Activated T-helper 9 cell treated with anti-CD3 and anti-CD28 coated beads, Interleukin-2, amount 50 U/mL, for 16 hours (primary cell): ENCODE measurements at regions not wholly inside any gene's neighbourhood (a gene's known extent, or its start where the extent isn't known, plus 50 kb on each side); places are given as distances from the start of the nearest gene placed in this dataset.

Source experiments
- DNase-seq: peaks from one replicate; pipeline ENCODE4 v3.0.0-alpha.2; 2020; ENCODE audit warnings: low read depth

DNA sequence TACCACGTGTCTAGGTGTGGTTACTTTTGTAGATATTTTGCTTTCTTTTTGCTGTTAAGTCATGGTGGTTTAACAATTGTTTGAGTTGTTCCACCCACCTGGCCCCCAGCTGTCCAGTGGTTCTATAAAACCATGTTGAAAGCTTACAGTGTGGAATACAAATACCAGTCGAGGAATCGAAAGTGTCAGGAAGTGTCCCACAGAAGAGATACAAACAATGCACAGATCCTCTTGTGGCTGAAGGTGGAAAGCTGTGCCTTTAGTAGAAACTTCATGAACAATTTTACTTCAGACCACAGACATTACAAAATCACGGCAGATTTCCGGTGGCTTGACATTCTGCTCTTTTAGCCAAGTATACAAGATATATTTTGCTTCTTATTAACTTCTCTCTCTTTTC is 782.4 kb upstream of the SOX9 start:
- DNase-seq: no peak

DNA sequence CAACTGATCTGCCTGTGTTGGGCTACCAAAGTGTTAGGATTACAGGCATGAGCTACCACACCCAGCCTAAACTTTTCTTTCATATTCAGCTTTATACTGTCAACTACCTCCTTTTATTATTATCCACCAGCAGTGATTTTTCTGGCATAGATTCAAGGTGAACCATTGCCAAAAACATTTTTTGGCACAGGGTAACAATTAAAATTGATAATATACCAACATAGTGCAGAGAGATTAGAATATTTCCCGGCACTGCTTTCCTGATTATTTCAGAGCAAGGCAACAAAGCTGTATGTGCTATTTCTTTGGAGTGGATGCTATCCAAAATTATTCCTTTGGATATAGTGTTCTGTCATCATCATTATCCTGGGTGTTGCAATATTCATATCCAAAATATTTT is 781.6 kb upstream of the SOX9 start:
- no peak for DNase-seq

DNA sequence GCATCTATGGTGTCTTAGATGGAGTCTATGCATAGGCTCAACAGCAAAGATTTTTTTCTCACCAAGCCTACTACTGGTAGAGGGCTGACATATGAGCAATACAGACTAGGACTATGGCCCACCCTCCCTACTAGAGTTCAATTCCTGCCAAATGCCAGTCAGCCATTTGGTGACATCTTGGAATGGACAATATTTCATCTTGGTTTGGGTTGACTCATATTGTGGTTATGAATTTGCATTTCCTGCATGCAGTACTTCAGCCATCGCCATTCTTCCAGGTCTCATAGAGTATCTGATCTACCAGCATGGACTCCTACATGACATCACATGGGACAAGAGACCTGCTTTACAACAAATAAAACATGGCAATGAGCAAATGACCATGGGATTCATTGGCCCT is 778.1 kb upstream of the SOX9 start:
- no peak for DNase-seq

DNA sequence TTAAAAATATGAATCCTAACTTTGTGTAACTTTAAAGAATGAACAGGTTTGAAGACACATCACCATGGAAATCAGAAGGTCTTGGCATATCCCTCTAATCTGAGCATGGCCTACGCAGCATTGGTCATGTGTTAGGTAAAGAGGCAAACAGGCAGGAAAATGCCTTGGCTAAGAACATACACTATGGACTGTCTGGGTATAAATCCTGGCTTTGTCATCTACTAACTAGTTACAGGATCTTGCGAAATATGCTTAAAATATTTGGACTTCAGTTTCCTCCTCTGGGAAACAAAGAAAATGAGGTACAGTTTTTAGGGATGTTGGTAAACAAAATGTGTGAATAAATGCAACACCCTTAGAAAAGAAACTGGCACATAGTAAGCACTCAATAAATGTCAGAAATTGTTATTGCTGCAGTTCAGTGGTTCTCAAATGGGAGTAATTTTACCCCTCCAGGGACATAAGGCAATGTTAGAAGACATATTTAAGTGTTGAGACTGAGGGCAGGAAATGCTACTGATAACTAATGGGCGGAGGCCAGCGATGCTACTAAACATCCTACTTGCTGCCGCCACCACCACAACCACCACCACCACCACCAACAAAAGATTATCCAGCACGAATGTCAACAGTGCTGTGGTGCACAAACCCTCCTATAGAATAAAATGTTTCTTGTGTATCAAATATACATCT is 770.8 kb upstream of the SOX9 start:
- DNase-seq: no peak

DNA sequence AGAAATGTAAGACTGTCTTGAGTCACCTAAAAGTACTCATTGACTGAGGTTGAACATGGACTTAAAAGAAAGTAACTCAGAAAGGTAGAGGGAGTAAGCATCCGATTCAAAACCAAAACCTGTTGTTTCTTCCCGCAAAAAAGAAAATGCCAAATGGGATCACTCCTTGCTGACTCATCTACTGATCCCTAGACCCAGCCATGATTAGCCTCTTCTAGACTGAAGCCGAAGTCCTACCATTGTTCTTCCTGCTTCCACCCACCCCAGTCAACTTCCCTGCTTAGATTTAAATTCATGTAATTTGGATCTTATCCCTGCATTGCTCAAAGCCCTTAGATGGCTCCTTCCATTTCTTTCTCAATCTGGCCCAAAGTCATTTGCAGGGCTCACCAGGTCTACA is 760.5 kb upstream of the SOX9 start:
- DNase-seq: no peak

DNA sequence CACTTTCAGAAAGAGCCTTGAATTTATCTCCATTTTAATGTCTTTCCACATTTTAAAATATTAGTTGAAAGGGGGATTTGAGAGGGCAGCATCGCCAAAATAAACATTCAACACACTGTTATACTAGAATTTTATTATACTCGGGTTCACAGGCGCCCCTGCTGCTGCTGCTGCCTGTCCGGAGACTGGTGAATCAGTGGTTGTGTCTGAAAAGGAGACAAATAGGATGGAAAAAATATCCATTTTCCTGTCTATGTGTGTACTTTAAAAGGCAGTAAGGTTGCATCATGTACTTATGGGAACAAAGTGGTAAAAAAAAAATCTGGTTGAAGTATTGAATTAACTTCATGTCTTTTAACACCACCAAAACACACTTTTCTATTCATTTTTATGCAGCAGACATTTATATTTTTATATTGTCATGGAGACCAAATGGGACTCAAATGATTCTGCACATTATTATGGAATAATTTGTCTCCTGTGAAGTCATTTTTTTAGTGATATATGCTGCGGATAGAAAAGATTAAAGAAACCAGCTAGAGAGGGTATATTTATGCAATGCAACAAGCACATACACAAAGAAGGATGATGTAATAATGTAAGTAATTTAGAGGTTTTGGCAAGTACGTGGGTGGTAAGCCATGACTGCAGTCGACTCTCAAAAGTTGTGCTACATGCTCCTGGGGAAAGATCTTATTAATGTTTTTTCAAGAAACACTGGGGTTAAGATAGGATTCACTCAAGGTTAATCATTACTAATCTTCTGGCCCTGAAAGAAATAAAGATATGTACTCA is 759.0 kb upstream of the SOX9 start:
- DNase-seq: no peak

DNA sequence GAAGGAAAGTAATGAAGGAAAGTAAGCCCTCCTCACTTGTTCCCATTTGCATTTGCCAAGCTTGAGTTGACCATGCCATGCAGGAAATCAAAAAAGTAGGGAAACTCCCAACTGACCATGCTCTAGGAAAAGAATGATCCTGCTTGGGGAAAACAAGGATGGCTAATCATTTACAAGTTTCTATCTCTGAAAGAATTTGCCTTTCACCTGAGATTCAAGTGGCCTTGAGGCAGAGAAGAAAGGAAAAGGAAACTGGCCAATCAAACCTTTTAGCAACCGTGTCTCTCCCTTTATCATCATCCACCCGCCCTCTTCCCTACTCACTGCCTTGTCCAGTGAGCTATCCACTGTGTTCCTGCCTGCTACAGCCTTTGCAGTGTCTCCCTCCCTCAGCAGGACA is 757.2 kb upstream of the SOX9 start:
- no peak for DNase-seq

DNA sequence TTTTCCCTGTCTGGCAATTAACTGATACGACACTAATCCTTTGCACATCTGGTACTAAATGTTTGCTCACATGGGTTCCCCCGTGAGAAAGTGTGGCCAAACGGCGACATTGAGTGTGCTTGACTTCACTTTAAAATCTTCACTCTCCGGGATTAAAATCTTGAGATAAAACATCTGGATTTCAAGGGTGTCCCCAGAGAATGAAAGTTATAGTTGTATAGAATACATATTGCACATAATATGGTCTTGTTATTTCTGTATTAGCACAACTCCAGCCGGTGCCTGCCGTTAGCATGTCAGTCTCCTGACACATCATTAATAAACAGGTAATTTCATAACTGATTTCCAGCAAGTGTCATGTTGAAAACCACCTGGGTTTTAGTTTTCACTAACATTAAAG is 749.0 kb upstream of the SOX9 start:
- no peak for DNase-seq

DNA sequence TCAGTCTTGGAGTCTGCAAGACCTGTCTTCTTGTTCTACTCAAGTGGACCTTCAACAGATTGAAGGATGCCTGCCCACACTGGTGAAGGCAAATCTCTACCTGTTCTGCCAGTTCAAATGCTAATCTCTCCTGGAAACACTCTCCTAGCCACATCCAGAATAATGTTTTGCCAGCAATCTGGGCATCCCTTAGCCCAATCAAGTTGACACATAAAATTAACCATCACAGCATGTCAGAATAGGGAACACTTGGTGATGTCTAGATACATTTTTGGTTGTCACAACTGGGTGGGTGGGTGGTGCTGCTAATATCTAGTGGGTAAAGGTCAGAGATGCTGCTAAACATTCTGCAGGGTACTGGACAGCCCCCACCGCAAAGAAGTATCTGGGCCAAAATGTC is 744.9 kb upstream of the SOX9 start:
- no peak for DNase-seq

DNA sequence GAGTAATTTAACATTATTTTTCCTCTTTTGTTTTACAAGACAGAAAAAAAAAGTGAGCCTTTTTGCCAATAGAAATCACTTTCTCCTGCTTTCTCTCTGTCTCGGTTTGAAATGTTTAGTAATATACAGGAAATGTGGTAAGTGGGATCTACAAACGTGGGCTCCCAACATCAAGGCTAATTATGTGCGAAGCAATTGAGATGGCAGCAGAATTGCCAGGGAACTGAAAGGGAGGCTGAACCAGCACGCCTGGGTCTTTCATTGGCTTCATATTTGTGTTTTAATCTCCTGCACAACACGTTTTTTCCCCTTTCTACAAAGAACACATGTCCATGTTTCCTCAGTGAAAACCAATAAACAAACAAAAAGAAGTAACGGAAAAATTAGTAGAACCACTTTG is 743.9 kb upstream of the SOX9 start:
- no peak for DNase-seq

DNA sequence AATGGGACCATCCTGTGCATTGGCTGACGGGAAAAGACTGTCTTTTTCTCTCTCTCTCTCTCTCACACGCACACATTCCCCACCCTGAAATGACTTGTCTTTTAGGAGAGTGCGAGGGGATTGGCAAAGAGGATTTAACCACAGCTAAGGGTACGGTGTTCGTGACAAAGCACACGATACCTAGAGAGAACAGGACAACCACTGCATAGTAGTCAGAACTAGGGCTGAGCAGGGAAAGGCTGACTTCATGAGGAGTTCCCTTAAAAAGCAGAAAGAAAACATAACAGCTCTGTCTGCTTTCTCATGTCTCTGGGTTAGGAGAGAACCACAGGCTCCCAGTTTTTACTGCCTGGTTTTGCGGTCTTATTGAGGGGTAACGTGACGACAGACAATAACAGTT is 742.8 kb upstream of the SOX9 start:
- no peak for DNase-seq

DNA sequence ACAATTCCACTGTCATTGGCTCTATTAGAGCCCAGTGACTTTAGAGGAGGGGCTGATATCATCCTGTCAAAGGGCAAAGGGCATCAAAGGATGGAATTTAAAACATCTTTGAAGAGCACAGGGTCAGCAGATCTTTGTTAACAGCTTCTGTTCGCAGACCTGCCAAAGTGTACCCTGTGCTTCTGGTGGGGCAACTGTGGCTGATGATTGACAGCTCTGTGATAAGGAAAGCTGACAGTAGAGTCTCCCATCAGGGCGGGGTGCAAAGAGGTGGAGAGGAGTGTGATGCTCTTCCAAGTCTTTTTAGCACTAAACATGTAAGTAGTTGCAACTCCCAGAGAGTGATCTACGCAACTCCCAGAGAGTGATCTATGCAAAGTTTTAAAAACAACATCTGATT is 742.1 kb upstream of the SOX9 start:
- no peak for DNase-seq

DNA sequence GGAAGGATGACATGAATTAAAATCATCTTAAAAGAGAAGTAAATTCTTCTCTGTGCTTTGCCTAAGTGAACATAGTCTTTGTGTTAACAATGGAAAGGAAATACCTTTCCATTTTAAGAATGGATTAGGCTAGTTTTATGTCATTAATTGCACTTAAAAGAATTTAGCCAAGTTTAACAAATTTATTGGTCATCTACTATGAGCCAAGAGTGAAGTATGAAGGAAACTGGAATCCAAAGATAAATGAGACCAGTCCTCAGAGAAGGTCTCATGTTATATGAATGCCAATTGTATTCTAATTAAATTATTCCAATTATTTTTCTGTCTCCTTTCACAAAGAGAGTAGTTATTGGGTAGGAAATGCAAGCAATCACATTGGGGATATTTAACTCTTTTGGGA is 741.3 kb upstream of the SOX9 start:
- no peak for DNase-seq

DNA sequence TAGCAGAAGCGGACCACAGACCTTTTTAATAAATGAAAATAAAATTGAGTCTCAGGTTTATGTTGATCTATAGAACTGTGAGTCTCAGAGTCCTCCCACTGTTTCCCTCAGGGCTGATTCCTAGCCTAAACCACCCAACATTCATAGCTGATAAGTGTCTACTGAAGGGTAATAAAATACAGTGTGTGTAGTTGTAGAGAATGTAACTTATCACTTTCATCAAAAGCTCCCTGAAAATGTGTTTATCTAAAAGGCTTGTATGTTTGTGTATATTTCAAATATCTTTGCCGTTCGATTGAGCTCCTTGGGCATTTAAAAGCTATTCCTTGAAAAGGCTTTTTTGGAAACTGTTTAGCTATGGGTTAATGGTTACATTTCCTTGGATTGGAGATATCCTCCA is 740.3 kb upstream of the SOX9 start:
- DNase-seq: no peak

DNA sequence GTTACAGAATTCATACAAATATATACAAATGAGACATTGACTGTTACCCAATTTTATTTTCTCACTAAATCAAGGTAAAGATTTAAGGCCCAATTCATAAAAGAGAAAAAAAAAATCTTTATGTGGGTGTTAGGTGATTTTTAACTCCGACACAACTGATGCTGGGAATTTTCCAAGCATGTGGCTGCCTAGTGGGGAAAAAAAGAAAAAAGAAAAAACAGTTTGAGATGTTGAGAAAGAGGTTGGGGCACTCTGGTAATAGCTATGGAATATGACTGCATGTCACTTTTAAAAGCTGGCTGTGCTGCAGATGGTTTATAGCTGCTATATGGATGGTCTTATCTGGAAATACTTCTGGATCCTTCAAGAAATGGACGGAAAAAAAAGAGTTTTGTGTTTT is 739.9 kb upstream of the SOX9 start:
- DNase-seq: no peak

DNA sequence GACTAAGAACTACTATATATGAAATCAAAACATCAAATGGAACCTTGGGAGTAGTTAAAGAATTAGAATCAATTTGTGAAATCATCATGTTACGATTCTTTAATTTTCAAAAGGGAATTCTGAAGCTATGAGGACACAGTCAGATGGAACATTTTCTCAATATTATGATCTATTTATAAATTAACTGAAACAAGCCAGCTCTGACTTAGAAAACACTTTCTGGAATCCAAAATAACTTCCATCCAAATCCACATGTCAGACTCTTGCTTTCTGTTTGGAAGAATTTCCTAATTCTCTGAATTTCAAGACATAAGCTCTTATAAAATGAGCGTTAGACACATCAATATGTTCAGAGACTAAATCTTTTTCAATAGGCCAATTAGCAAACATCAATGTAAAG is 737.7 kb upstream of the SOX9 start:
- DNase-seq: no peak

DNA sequence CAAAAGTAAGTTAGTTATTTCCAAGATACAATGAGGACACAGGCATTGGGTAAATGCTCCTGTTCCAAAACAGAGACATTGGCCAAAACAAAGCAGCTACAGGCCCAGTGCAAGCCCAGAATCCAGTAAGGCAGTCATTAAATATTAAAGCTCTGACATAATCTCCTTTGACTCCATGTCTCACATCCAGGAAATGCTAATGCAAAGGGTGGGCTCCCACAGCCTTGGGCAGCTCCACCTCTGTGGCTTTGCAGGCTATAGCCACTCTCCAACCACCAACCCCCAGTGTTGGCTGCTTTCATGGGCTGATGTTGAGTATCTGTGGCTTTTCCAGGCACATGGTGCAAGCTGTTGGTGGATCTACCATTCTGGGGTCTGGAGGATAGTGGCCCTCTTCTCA is 733.4 kb upstream of the SOX9 start:
- no peak for DNase-seq

DNA sequence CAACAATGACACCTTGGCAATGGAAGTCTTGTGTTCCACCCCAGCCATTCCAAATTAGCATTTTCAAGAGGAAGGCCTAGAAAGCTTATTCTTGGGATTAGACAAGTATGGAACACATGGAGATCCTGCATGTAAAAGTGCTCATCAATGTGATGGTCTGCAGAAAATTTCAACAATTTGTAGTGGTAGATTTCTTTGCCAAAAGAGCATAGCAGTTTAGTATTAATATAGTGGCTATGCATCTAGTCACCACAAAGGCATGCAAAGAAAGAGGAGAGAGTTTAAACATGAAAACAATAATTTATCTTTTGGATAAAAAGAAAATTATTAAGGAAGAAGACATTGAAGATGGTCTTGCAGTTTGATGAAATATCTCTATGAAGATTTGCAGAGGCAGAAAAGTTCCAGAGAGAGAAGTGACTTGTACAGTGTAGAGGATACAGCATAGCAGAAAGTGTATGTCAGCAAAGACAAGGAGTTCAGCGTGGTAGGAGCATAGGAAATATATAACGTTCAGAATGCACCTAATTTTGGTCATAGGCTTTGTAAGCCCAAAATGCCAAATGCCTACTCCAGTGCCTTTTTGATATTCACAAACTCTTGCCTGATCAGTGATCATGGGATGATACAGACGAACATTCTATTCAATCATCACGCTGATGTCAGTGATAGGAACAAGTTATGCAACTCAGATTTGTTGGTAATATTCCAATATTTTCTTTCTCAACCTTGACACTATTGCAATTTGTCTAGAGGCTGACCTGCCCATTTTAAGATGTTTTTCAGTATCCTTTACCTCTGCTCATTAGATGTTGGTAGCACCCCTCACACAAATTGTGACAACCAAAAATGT is 727.9 kb upstream of the SOX9 start:
- DNase-seq: no peak

DNA sequence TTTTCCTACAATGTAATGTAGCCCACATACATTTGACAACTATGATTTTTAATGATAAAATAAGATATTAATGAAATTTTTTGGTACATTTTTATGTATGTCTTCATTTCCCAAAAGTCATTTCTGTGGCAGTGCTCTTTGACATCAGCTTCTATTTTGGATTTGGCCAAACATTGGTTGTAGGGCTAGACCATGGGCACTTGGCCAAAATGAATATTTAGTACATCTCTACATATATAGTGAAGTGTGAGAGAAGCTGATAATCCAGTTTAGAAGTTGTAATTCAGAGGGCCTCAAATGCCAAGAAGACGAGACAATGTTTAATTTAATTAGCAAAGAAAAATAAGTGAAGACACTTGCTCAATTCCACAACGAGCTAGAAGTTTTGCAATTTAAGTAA is 724.9 kb upstream of the SOX9 start:
- no peak for DNase-seq

DNA sequence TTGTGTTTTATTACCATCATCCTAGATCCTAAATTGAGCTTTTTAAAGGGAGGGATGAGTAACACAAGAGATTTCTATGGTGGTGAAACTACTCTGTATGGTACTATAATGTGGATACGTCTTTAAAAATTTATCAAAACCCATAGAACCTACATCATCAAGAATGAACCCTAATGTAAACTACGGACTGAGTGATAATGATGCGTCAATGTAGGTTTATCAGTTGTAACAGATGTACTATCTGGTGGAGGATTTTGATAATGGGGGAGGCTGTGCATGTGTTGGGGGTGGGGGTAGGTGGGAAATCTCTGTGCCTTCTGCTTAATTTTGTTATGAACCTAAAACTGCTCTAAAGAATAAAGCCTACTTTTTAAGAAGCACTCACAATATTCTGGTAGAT is 724.1 kb upstream of the SOX9 start:
- DNase-seq: no peak

DNA sequence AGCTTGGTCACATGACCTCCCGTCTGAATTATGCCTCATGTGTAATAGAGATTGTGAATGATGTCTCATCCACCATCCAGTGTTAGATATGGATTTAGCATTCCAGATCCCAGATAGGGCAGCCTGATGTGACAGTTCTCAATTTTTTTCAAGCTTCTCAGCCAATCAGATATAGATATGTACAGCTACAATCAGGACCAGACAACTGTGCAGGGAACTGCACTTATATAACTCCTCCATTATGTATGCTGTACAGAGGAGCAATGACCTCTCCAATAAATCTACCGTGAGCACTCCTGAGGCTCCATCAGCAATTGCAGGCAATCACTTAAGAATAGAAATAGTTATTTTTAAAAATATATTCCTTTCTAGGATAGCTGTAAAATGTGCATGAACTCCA is 722.8 kb upstream of the SOX9 start:
- no peak for DNase-seq

DNA sequence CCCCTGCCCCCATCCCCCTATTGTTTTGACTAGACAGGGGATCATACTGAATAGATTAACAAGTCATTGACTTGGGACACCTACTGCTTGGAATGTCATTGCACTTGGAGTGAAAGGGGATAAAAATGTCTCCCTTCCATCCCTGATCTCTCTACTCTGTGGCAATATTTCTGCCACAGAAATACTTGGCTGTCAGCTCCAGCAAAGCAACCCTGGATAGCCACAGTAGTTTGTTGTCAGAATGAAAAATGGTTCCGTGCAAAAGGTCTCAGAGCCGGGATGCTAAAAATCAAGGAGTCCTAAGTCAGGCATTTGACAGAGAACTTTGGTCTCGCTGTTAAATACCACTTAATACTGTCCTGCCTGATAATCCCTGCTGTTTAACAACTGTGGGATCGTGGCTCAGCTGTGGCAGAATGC is 722.0 kb upstream of the SOX9 start:
- no peak for DNase-seq

DNA sequence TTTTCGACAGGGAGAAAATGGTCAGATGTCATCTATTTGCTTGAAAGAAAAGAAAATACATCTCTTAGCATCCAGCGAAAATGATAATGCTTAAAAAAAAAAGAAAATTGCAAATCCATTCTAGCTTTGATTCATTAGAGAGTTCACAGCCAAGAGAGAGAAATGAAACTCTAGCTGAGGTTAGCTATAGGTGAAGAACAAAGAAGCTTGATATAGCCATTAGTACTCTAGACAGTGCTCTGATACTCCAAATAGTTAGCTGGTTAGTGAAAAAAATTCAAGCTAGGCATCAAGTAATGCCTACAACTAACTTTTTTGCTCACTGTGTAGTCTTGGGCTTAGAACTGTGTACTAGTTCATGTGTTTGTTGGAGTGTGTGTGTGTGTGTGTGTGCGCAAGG is 721.6 kb upstream of the SOX9 start:
- DNase-seq: no peak
